Panc1 (cell line): ENCODE measurements at regions not wholly inside any gene's neighbourhood (a gene's known extent, or its start where the extent isn't known, plus 50 kb on each side); places are given as distances from the start of the nearest gene placed in this dataset.

Experiments
- ATAC-seq: fragments of 200-7000 bp; cut with Tn5 transposase; 2 replicates; pipeline ENCODE4 v1.9.1; 2020; ENCODE audit warnings: mild to moderate bottlenecking, moderate library complexity
- BruUV-seq: library from RNA; stranded (reverse); fragments of 400-500 nt; replicated peaks from 2 replicates; lab custom pipeline; 2021; lab: Mats Ljungman, UMichigan
- CTCF ChIA-PET: fragments of 300-600 bp; sonication (Branson Sonifier 250); formaldehyde crosslinking; loops from one replicate; lab custom pipeline; 2022; ENCODE audit warnings: antibody characterized with exemption; lab: Charles Lee
- POLR2A ChIA-PET: fragments of 300-600 bp; sonication (Branson Sonifier 250); formaldehyde crosslinking; loops from one replicate; lab custom pipeline; 2022; ENCODE audit warnings: antibody characterized with exemption; lab: Charles Lee
- DNase-seq: peaks from one replicate; pipeline ENCODE4 v3.0.0-alpha.2; 2010; ENCODE audit warnings: low read depth, low spot score
- H3K27ac ChIP-seq: 2 replicates; pipeline ENCODE4 v1.5.1; 2011; ENCODE audit warnings: mild to moderate bottlenecking, low read length, inconsistent platforms
- H3K27me3 ChIP-seq: fragments of 200-500 bp; sonication (Bioruptor generic); 2 replicates; pipeline ENCODE4 v1.6.0; 2014; ENCODE audit warnings: low read length, inconsistent platforms; ENCODE audit not compliant: control insufficient read depth, insufficient read depth
- H3K36me3 ChIP-seq: fragments of 200-500 bp; sonication (Bioruptor generic); 2 replicates; pipeline ENCODE4 v1.5.1; 2014; ENCODE audit warnings: inconsistent platforms, mild to moderate bottlenecking, low read length, moderate library complexity; ENCODE audit not compliant: control insufficient read depth, insufficient read depth
- H3K4me1 ChIP-seq: 2 replicates; pipeline ENCODE4 v1.5.1; 2011; ENCODE audit warnings: inconsistent platforms, mild to moderate bottlenecking, low read length, moderate library complexity; ENCODE audit not compliant: control insufficient read depth, insufficient read depth
- H3K4me3 ChIP-seq, 2 experiments: 2 replicates each; pipeline ENCODE4 v1.5.1; 2011 to 2012; ENCODE audit warnings: low read depth in 2 of 2, low read length in 2 of 2, mild to moderate bottlenecking in 2 of 2, inconsistent platforms in 1 of 2, moderate library complexity in 1 of 2
- H3K9me3 ChIP-seq: fragments of 200-500 bp; sonication (Bioruptor generic); 2 replicates; pipeline ENCODE4 v1.5.1; 2014; ENCODE audit warnings: low read depth, mild to moderate bottlenecking, inconsistent platforms, low read length, moderate library complexity; ENCODE audit not compliant: control insufficient read depth, insufficient read depth
- CTCF ChIP-seq: fragments of 450-650 bp; IDR thresholded peaks from 2 replicates; pipeline ENCODE4 v1.5.1; 2017; ENCODE audit warnings: mild to moderate bottlenecking
- POLR2AphosphoS5 ChIP-seq: IDR thresholded peaks from 2 replicates; pipeline ENCODE4 v1.6.1; 2012; ENCODE audit warnings: mild to moderate bottlenecking, low read depth, low read length, moderate library complexity
- REST ChIP-seq, 2 experiments: IDR thresholded peaks; 2 replicates each; pipeline ENCODE4 v1.6.1; 2011 to 2012; ENCODE audit warnings: low read depth in 2 of 2, control low read depth in 1 of 2, low read length in 1 of 2, mild to moderate bottlenecking in 1 of 2, moderate library complexity in 1 of 2; ENCODE audit not compliant: insufficient read depth in 1 of 2
- SIN3A ChIP-seq: IDR thresholded peaks from 2 replicates; pipeline ENCODE4 v1.6.1; 2012; ENCODE audit warnings: low read depth, mild to moderate bottlenecking, low read length, moderate library complexity, borderline replicate concordance; ENCODE audit not compliant: insufficient read depth
- TCF7L2 ChIP-seq: IDR thresholded peaks from 2 replicates; pipeline ENCODE4 v1.6.1; 2011; ENCODE audit warnings: mild to moderate bottlenecking, low read depth, low read length, inconsistent platforms
- in situ Hi-C: cut with HindIII; loops from 2 replicates; pipeline ENCODE4 v1.10.0; 2016; ENCODE audit warnings: low sequenced_read_pairs, low pct_unique_long_range_greater_than_20kb
- intact Hi-C: fragments of 100-400 bp; cut with micrococcal nuclease; formaldehyde crosslinking; loops from one replicate; pipeline ENCODE4 v1.10.0; 2022; ENCODE audit not compliant: unreplicated experiment

GRCh38 chr16:66028510-66029216 lies 337.8 kb upstream of the CDH5 start:
- BruUV-seq = no TSS peak
- H3K9me3 ChIP-seq = no peaks in the 10 kb centered on the region
- no peaks in the 10 kb centered on the region for H3K27me3 ChIP-seq
- H3K36me3 ChIP-seq = no peaks in the 10 kb centered on the region
- no peak overlapping the region for H3K4me3 ChIP-seq
- ATAC-seq = no peak
- ChIA-PET CTCF (no interaction called here), POLR2A (no interaction called here)
- no peak for DNase-seq
- TF ChIP-seq REST (IDR thresholded peaks at IDR 0.05; ENCODE audit: insufficient read depth in 1 of 2, low read depth in 2 of 2, low read length in 1 of 2) (no peak), SIN3A (no peak)
- H3K27ac ChIP-seq = no peak overlapping the region
- intact Hi-C loops (no loop called here), in situ Hi-C loops (no loop called here)
- no peaks in the 10 kb centered on the region for H3K4me1 ChIP-seq

GRCh38 chr16:66026787-66027330 lies 339.6 kb upstream of the CDH5 start:
- no peaks in the 10 kb centered on the region for H3K4me1 ChIP-seq
- intact Hi-C loops (no loop called here), in situ Hi-C loops (no loop called here)
- CTCF ChIA-PET = no interaction called here
- H3K27ac ChIP-seq = no peak overlapping the region
- BruUV-seq = no TSS peak
- no peaks in the 10 kb centered on the region for H3K9me3 ChIP-seq
- no peak for TF ChIP-seq REST (IDR thresholded peaks at IDR 0.05; ENCODE audit: insufficient read depth in 1 of 2, low read depth in 2 of 2, low read length in 1 of 2)
- TF ChIP-seq POLR2AphosphoS5 = no peak
- TF ChIP-seq CTCF = no peak
- no peak for TF ChIP-seq SIN3A
- TF ChIP-seq TCF7L2 = no peak
- ATAC-seq (no peak), DNase-seq (no peak)
- no peaks in the 10 kb centered on the region for H3K27me3 ChIP-seq
- POLR2A ChIA-PET = no interaction called here
- H3K36me3 ChIP-seq = no peaks in the 10 kb centered on the region
- H3K4me3 ChIP-seq = no peak overlapping the region
